HepG2 (cell line): ENCODE measurements at regions not wholly inside any gene's neighbourhood (a gene's known extent, or its start where the extent isn't known, plus 50 kb on each side); places are given as distances from the start of the nearest gene placed in this dataset.

ENCODE experiments used
- ATAC-seq: fragments of 200-7000 bp; cut with Tn5 transposase; 3 replicates; pipeline ENCODE4 v1.9.1; 2020; ENCODE audit warnings: mild to moderate bottlenecking, moderate library complexity
- BruUV-seq: library from RNA; stranded (reverse); fragments of 400-500 nt; replicated peaks from 2 replicates; lab custom pipeline; 2021; lab: Mats Ljungman, UMichigan
- CTCF ChIA-PET: fragments of 300-600 bp; formaldehyde crosslinking; extraction: SDS; loops from one replicate; lab custom pipeline; 2021; ENCODE audit warnings: low total read pairs, inconsistent platforms, low intra/inter-chr PET ratio; lab: Yijun Ruan, JAX
- POLR2A ChIA-PET: fragments of 350-600 bp; sonication (Branson Sonifier 250); formaldehyde crosslinking; loops from one replicate; lab custom pipeline; 2020; ENCODE audit warnings: antibody characterized with exemption, inconsistent platforms; lab: Yijun Ruan, JAX
- DNase-seq: peaks from one replicate; pipeline ENCODE4 v3.0.0-alpha.2; 2015; ENCODE audit warnings: low spot score
- FAIRE-seq: peaks from 3 replicates; lab custom pipeline; 2011; peaks lifted over from hg19 to GRCh38; lab: Jason Lieb, UNC
- H2AFZ ChIP-seq: one replicate; pipeline ENCODE4 v1.6.1; 2011; ENCODE audit warnings: low read length, inconsistent platforms
- H3K27ac ChIP-seq: fragments of 300-600 bp; 3 replicates; pipeline ENCODE4 v1.8.0; 2011; ENCODE audit warnings: mixed run types, mild to moderate bottlenecking, mixed read lengths, low read length, inconsistent platforms; ENCODE audit not compliant: insufficient read depth; ENCODE audit errors: extremely low read length
- H3K27me3 ChIP-seq, 2 experiments: fragments of 200-600 bp in 1 of 2; 2 replicates in 1 of 2; 3 replicates in 1 of 2; pipeline versions ENCODE4 v1.6.0 to v1.8.0; 2011; ENCODE audit warnings: low read length in 2 of 2, mild to moderate bottlenecking in 2 of 2, moderate library complexity in 2 of 2, inconsistent platforms in 1 of 2; ENCODE audit not compliant: insufficient read depth in 2 of 2, control insufficient read depth in 1 of 2
- H3K36me3 ChIP-seq, 2 experiments: fragments of 200-600 bp in 1 of 2; replicated peaks in 1 of 2; 2 replicates in 1 of 2; 3 replicates in 1 of 2; pipeline versions ENCODE4 v1.5.1 to v1.8.0; 2011; ENCODE audit warnings: low read length in 2 of 2, inconsistent platforms in 1 of 2; ENCODE audit not compliant: insufficient read depth in 2 of 2, control insufficient read depth in 1 of 2
- H3K4me1 ChIP-seq: 2 replicates; pipeline ENCODE4 v1.5.1; 2012; ENCODE audit warnings: low read length, inconsistent platforms; ENCODE audit not compliant: insufficient read depth
- H3K4me2 ChIP-seq: 2 replicates; pipeline ENCODE4 v1.6.0; 2011; ENCODE audit warnings: low read depth, low read length, inconsistent platforms
- H3K4me3 ChIP-seq, 3 experiments: fragments of 200-600 bp in 1 of 3; sonication (generic), shearing (Covaris generic) in 1 of 3; replicated peaks in 1 of 3; 2 replicates each; pipeline ENCODE4 v1.5.1; 2011 to 2016; ENCODE audit warnings: low read length in 3 of 3, inconsistent platforms in 2 of 3, low read depth in 2 of 3, mild to moderate bottlenecking in 2 of 3, control low read depth in 1 of 3, mixed read lengths in 1 of 3; ENCODE audit not compliant: insufficient read depth in 1 of 3
- H3K79me2 ChIP-seq: one replicate; pipeline ENCODE4 v1.6.1; 2011; ENCODE audit warnings: low read length, inconsistent platforms; ENCODE audit not compliant: insufficient read depth
- H3K9ac ChIP-seq: 2 replicates; pipeline ENCODE4 v1.6.0; 2011; ENCODE audit warnings: mild to moderate bottlenecking, low read depth, low read length, inconsistent platforms; ENCODE audit not compliant: insufficient read depth
- H3K9me3 ChIP-seq: 2 replicates; pipeline ENCODE4 v1.5.1; 2012; ENCODE audit warnings: mild to moderate bottlenecking, low read length
- H4K20me1 ChIP-seq: 2 replicates; pipeline ENCODE4 v1.6.0; 2011; ENCODE audit warnings: inconsistent platforms, mild to moderate bottlenecking, low read length, moderate library complexity; ENCODE audit not compliant: insufficient read depth
- DMAP1 ChIP-seq: IDR thresholded peaks from 2 replicates; pipeline ENCODE4 v1.6.1; 2016
- EEA1 ChIP-seq: sonication (generic); formaldehyde crosslinking; IDR thresholded peaks from 2 replicates; pipeline ENCODE4 v1.5.1; 2020; ENCODE audit warnings: mild to moderate bottlenecking, missing genetic modification reagents, borderline replicate concordance
- ISX ChIP-seq: sonication (generic); formaldehyde crosslinking; conservative IDR thresholded peaks from 2 replicates; pipeline ENCODE4 v1.5.0; 2020; ENCODE audit warnings: missing genetic modification reagents
- KIAA2018 ChIP-seq: sonication (generic); formaldehyde crosslinking; IDR thresholded peaks from 2 replicates; pipeline ENCODE4 v1.5.0; 2020; ENCODE audit warnings: mild to moderate bottlenecking, missing genetic modification reagents, borderline replicate concordance
- NFE2 ChIP-seq: sonication (generic); formaldehyde crosslinking; IDR thresholded peaks from 2 replicates; pipeline ENCODE4 v1.4.0; 2020; ENCODE audit warnings: missing genetic modification reagents
- PLSCR1 ChIP-seq: sonication (generic); formaldehyde crosslinking; IDR thresholded peaks from 2 replicates; pipeline ENCODE4 v1.5.0; 2020; ENCODE audit warnings: missing genetic modification reagents, mild to moderate bottlenecking, borderline replicate concordance
- STAG1 ChIP-seq: sonication (generic); formaldehyde crosslinking; IDR thresholded peaks from 2 replicates; pipeline ENCODE4 v1.4.0; 2020; ENCODE audit warnings: missing genetic modification reagents
- TEAD3 ChIP-seq: optimal IDR thresholded peaks from 2 replicates; pipeline ENCODE3; 2016; ENCODE audit warnings: borderline replicate concordance
- ZBTB7B ChIP-seq: sonication (generic); formaldehyde crosslinking; IDR thresholded peaks from 2 replicates; pipeline ENCODE4 v1.4.0; 2020; ENCODE audit warnings: missing genetic modification reagents
- ZBTB8A ChIP-seq: sonication (generic); formaldehyde crosslinking; IDR thresholded peaks from 2 replicates; pipeline ENCODE4 v1.4.0; 2020; ENCODE audit warnings: mild to moderate bottlenecking, low read depth, missing genetic modification reagents, borderline replicate concordance
- ZNF230 ChIP-seq: sonication (generic); formaldehyde crosslinking; IDR thresholded peaks from 2 replicates; pipeline ENCODE4 v1.4.0; 2020; ENCODE audit warnings: mild to moderate bottlenecking, missing genetic modification reagents
- ZNF232 ChIP-seq: sonication (generic); formaldehyde crosslinking; IDR thresholded peaks from 2 replicates; pipeline ENCODE4 v1.4.0; 2020; ENCODE audit warnings: missing genetic modification reagents, borderline replicate concordance
- ZNF7 ChIP-seq: IDR thresholded peaks from 2 replicates; pipeline ENCODE4 v1.6.1; 2016; ENCODE audit warnings: missing biosample characterization, missing genetic modification reagents
- ZNF772 ChIP-seq: sonication (generic); formaldehyde crosslinking; IDR thresholded peaks from 2 replicates; pipeline ENCODE4 v1.5.0; 2020; ENCODE audit warnings: mild to moderate bottlenecking, missing genetic modification reagents
- ZNF777 ChIP-seq: sonication (generic); formaldehyde crosslinking; IDR thresholded peaks from 2 replicates; pipeline ENCODE4 v1.4.0; 2020; ENCODE audit warnings: missing genetic modification reagents
- ZNF784 ChIP-seq: sonication (generic); formaldehyde crosslinking; IDR thresholded peaks from 2 replicates; pipeline ENCODE4 v1.5.1; 2020; ENCODE audit warnings: missing genetic modification reagents, mild to moderate bottlenecking, borderline replicate concordance
- WGBS: methylation state at CpG from one replicate; pipeline ENCODE4 v1.1.6; 2017; ENCODE audit warnings: low lambda C conversion rate; 5-methylcytosine and 5-hydroxymethylcytosine counted together
- in situ Hi-C: cut with HindIII; loops from 2 replicates; pipeline ENCODE4 v1.10.0; 2017; ENCODE audit warnings: low pct_unique_long_range_greater_than_20kb; ENCODE audit not compliant: extremely low pct_ligation_motif_present
- intact Hi-C: fragments of 100-400 bp; cut with micrococcal nuclease; formaldehyde crosslinking; loops from one replicate; pipeline ENCODE4 v1.10.0; 2022; ENCODE audit not compliant: unreplicated experiment

GRCh38 chr12:72966684-72967083 is 694.5 kb downstream of the TRHDE start (continued):
- TF ChIP-seq ZNF777 (CRISPR knock-in tag) = no peak
- no peak for TF ChIP-seq NFE2
- no peak for TF ChIP-seq PLSCR1 (CRISPR knock-in tag)
- no peak for TF ChIP-seq ZBTB8A
- no peak for TF ChIP-seq ZNF784 (CRISPR knock-in tag)
- TF ChIP-seq DMAP1 (CRISPR knock-in tag) = no peak
- no peak for TF ChIP-seq TEAD3 (CRISPR knock-in tag)
- TF ChIP-seq ISX (CRISPR knock-in tag) = no peak
- TF ChIP-seq ZNF232 (CRISPR knock-in tag) = no peak
- no peak for TF ChIP-seq ZNF772

GRCh38 chr12:72974954-72975555 is 702.9 kb downstream of the TRHDE start:
- ChIA-PET POLR2A (no interaction called here), CTCF (no interaction called here)
- WGBS = 44% methylated on average over 10 of the region's 10 CpGs
- no peak overlapping the region for H3K9ac ChIP-seq
- no peak overlapping the region for H3K4me3 ChIP-seq
- no peaks in the 10 kb centered on the region for H3K4me1 ChIP-seq
- no peak overlapping the region for H3K27ac ChIP-seq
- H2AFZ ChIP-seq = no peak overlapping the region
- no peak for FAIRE-seq
- H3K36me3 ChIP-seq = no peaks in the 10 kb centered on the region
- H4K20me1 ChIP-seq = no peaks in the 10 kb centered on the region
- H3K9me3 ChIP-seq = peaks cover 53% of the 10 kb centered on the region
- no peak for DNase-seq
- no TSS peak for BruUV-seq
- in situ Hi-C loops = no loop called here
- no peaks in the 10 kb centered on the region for H3K79me2 ChIP-seq
- intact Hi-C loops = no loop called here
- H3K4me2 ChIP-seq = no peak overlapping the region
- H3K27me3 ChIP-seq = no peaks in the 10 kb centered on the region
- ATAC-seq = no peak
- no peak for TF ChIP-seq ZBTB7B
- TF ChIP-seq STAG1 (CRISPR knock-in tag) = no peak
- no peak for TF ChIP-seq ZNF7
- no peak for TF ChIP-seq ZNF230 (CRISPR knock-in tag)
- no peak for TF ChIP-seq KIAA2018 (CRISPR knock-in tag)
- TF ChIP-seq EEA1 (CRISPR knock-in tag) = no peak
